ENCODE measurements at regions not wholly inside any gene's neighbourhood (a gene's known extent, or its start where the extent isn't known, plus 50 kb on each side); places are given as distances from the start of the nearest gene placed in this dataset.

GRCh38 chr1:185497177-185497576, 180.1 kb upstream of the IVNS1ABP start:
- no peak for DNase-seq

- DNase-seq: no peak
These were observed 178.9 kb upstream of the IVNS1ABP start for GRCh38 chr1:185495898-185496297.

DNA sequence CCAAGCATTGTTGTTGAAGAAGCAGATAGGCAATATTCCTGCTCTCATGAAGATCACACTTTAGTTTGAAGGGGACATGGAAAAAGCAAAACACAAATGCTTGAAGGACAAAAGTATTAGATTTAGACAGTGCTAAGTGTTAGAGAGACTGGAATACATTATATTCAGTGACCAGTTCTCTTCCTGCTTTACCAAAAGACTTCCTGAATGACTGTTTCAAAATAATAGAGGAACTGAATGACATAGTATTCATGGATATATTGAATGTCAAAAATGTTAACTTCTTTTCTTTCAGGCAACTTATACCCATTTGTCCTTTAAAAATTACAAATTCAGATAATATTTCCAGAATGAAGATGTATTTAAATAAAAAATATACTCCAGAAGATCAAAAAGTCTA, 178.0 kb upstream of the IVNS1ABP start:
- DNase-seq: no peak

- no peak for DNase-seq
These were observed 175.2 kb upstream of the IVNS1ABP start for GRCh38 chr1:185492089-185492825.

- DNase-seq: no peak
These were observed 174.6 kb upstream of the IVNS1ABP start for GRCh38 chr1:185491604-185492003.

DNA sequence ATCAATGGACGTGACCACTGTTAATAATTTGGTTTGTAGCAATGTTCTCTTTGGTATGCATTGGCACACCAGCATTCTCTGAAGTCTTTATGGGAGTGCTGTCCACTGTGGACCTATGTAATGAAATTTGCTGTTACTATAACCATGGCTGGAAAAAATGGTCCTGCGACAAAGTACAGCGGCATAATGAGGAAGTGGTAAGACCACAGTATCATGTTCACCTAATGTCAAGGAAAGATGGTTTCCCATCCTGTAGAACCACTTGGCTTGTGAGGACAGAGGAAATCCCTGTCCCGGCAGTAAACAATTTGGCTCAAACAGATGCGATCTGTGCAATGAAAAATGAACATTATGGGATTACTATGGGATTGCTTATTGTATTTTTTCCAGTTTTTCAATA, 173.9 kb upstream of the IVNS1ABP start:
- DNase-seq: no peak

DNA sequence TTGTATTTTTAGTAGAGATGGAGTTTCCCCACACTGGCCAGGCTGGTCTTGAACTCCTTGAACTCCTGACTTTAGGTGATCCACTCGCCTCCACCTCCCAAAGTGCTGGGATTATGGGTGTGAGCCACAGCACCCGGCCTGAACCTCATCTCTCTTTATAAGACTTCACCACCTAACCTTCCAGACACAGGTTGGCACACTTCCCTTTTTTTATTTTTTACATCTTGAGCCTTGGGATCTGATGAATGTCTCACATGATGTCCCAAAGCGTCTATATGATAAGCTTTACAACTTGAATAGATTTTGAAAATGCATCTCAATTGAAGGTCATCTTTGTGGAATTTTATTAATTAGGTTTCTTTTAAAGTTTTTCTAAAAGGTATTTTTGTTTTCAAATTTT, 172.4 kb upstream of the IVNS1ABP start:
- no peak for DNase-seq

GRCh38 chr1:185488808-185489207, 171.8 kb upstream of the IVNS1ABP start:
- DNase-seq: no peak

- DNase-seq: no peak
These were observed 170.9 kb upstream of the IVNS1ABP start for GRCh38 chr1:185487936-185488335.

- DNase-seq: no peak
These were observed 170.0 kb upstream of the IVNS1ABP start for GRCh38 chr1:185487026-185487425.

DNA sequence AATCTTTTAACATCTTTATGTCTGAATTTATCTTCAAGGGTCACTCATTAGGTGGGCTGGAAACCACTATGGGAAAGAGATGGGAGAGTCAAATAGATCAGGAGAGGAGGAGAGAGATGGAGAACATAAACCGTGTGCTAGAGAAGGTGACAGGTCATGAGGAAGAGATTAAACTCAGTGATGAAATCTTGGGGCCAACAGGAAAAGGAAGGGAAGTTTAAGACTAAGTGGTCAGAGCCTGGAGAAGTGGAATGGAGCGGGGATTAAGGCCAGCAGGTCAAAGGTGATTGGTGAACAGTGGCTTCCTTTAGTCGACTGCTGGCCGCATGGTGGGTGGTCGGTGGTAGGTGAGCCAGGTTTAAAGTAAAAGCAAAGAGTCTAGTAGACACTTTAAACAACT, 169.3 kb upstream of the IVNS1ABP start:
- no peak for DNase-seq

DNA sequence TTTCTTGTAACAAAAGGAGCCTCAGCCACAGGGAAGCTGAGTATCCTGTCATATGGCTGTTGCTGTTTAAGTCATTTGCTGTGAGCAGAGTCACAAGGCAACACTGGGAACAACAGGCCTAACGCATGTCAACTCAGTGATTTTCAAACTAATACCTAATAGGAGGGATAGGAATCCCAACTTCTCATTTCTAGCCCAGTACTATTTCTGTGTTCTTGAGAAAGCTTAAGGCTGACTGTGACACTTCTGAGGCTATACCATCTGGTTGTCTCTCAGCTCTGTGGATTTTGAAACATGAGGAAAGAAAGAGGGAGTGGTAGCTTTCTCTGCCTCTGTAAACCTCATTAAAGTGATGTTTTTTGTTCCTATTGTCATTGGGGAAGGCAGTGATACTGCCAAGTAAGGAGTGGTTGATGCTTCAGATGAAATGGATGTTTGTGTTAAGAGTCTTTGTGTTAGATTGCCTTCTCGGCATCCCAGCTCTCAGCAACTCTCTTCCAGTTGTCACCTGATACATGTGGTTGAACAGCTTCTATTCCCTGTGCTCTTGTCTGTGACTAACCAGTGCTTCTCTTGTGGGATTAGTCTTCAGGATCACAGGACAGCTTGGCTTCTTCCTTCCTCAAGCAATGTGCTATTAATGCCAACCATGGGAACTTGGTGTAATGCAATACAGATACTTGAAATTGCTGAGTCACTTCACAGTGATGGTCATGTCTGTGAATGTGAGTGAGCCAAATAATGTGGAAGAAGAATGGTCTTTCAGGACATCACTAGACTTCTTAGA, 166.8 kb upstream of the IVNS1ABP start:
- no peak for DNase-seq

GRCh38 chr1:185483217-185483616, 166.2 kb upstream of the IVNS1ABP start:
- no peak for DNase-seq

DNA sequence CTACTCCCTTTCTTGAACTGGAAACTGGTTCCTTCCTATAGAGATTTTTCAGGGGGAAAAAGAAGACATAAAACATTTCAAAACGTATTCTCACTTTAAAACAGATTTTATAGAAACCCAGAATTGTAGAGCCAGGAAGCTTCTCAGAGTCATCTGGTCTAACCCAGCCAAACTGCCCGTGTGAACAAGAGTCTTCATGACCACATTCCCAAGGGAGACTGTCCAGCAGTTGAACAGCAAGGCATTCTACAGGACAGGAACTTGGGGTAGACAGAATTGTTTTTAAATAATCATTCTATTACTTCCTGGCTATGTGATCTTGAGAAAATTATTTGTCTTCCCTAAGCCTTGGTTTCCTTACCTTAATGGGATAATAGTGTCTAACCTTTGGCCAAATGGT, 163.5 kb upstream of the IVNS1ABP start:
- DNase-seq: no peak

DNA sequence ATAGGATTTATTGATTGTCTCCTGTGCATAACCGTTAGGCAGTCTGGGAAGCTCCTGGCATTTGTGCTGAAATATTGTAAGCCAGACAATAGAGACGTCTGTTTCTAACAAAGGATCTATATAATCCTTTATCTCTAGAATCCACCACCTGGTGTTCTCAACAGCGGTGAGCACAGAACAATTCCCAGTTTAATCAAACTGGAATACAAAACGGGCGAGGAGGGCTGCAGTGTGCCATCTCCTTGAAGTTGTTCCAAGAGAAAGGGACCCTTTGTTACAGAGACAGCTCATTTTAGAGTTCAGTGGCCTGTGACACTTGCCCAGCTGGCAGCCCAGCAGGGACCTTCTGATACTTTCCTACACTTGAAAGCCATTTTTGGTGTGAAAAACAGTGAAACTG, 162.8 kb upstream of the IVNS1ABP start:
- DNase-seq: no peak

- DNase-seq: no peak
These were observed 161.8 kb upstream of the IVNS1ABP start for GRCh38 chr1:185478877-185479276.

- no peak for DNase-seq
These were observed 160.9 kb upstream of the IVNS1ABP start for GRCh38 chr1:185477638-185478580.

GRCh38 chr1:185474440-185475149, 157.6 kb upstream of the IVNS1ABP start:
- DNase-seq: no peak

DNA sequence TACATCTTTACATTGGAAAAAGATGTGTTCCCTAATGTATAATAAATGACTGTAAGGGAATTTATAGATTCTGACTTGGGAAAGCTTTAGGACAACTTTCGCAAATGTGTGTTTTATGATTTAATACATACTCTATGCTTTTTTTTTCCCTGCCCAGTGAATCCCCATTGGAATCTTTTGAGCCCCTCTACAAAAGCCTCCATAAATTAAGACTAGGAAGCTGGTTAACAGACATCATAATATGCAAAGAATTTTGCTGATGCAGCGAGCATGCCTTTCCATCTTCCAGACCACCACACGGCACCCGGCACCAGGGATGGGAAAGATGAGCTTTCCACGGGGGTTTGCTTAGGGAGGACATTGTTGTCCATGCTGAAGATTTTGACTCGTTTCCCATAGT, 156.1 kb upstream of the IVNS1ABP start:
- DNase-seq: no peak

- no peak for DNase-seq
These were observed 151.6 kb upstream of the IVNS1ABP start for GRCh38 chr1:185468626-185469025.

DNA sequence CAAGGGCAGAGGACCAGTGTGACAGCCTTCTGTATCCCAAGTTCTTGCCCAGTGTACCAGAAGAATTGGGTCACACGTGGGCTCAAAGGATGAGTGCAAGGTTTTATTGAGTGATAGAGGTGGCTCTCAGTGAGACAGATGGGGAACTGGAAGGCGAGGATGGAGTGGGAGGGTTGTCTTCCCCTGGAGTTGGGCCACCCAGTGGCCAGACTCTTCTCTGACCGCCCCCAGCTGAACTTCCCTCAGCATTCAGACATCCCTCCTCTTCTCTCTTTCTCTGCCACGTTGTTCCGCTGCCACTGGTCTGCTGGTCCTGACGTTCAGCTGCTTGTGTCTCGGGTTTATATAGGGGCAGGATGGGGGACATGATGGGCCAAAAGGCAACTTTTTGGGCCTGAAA, 150.1 kb upstream of the IVNS1ABP start:
- no peak for DNase-seq

DNA sequence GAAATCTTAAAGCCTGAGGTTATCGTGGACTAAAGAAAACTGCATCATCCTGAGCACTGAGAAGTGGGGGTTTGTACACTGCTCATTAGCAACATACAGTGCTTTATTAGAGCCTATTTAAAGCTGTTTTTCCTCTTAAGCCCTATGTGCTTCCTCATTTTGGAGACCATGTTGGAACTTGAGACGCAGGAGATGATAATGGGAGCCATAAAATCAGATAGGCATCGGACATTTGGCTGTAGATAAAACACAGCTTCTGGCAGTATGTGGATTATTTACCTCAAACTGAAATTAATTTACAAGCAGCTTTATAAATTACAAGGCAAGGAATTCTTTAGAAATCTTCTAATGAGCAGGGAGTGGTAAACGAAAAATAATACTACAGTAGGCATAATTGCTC, 147.7 kb upstream of the IVNS1ABP start:
- no peak for DNase-seq

- DNase-seq: no peak
These were observed 146.4 kb upstream of the IVNS1ABP start for GRCh38 chr1:185463433-185463832.
